Lower leg skin (tissue), 3 donors: ENCODE measurements at regions not wholly inside any gene's neighbourhood (a gene's known extent, or its start where the extent isn't known, plus 50 kb on each side); places are given as distances from the start of the nearest gene placed in this dataset.

Experiments
- POLR2A ChIP-seq, 2 donors: fragments of 450-650 bp; IDR thresholded peaks; one replicate each; pipeline ENCODE4 v1.6.1; 2016 to 2017; ENCODE audit warnings: antibody characterized with exemption in 2 of 2, mild to moderate bottlenecking in 1 of 2, moderate library complexity in 1 of 2
- TF ChIP-seq, protein P1 (sequence below), 3 donors: fragments of 450-650 bp; IDR thresholded peaks; one replicate each; pipeline ENCODE4 v1.5.1; 2016; ENCODE audit warnings: antibody characterized with exemption in 3 of 3, mild to moderate bottlenecking in 3 of 3, moderate library complexity in 2 of 3

DNA sequence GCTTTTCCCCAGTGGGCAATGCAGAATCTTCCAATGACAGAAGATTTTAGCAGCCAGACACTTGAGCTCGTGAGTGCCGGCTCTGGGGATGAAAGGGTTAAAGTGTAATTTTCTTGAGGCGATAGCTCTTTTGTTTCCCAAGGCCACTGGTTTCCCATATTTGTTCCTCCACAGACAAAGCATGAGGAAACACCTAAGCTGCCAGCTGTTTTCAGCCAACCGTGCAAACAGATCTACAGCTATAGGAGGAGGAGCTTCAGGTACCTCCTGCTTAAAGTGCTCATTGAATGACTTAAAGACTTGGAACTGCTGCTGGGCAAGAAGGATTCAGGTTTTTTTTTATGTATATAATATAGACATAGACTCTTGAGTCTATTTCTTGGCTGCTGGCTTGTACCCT is 1311.5 kb downstream of the TMEM121 start:
- TF ChIP-seq, protein P1, sequence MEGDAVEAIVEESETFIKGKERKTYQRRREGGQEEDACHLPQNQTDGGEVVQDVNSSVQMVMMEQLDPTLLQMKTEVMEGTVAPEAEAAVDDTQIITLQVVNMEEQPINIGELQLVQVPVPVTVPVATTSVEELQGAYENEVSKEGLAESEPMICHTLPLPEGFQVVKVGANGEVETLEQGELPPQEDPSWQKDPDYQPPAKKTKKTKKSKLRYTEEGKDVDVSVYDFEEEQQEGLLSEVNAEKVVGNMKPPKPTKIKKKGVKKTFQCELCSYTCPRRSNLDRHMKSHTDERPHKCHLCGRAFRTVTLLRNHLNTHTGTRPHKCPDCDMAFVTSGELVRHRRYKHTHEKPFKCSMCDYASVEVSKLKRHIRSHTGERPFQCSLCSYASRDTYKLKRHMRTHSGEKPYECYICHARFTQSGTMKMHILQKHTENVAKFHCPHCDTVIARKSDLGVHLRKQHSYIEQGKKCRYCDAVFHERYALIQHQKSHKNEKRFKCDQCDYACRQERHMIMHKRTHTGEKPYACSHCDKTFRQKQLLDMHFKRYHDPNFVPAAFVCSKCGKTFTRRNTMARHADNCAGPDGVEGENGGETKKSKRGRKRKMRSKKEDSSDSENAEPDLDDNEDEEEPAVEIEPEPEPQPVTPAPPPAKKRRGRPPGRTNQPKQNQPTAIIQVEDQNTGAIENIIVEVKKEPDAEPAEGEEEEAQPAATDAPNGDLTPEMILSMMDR (IDR thresholded peaks at IDR 0.05) = no peak
- TF ChIP-seq POLR2A (IDR thresholded peaks at IDR 0.05) = no peak
